Breast epithelium (tissue), 3 donors: ENCODE measurements at regions not wholly inside any gene's neighbourhood (a gene's known extent, or its start where the extent isn't known, plus 50 kb on each side); places are given as distances from the start of the nearest gene placed in this dataset.

ENCODE experiments used
- CTCF ChIP-seq, 3 donors: fragments of 450-650 bp; IDR thresholded peaks; one replicate each; pipeline ENCODE4 v1.5.1; 2016 to 2017; ENCODE audit warnings: antibody characterized with exemption in 3 of 3, mild to moderate bottlenecking in 3 of 3, moderate library complexity in 3 of 3
- POLR2A ChIP-seq: fragments of 450-650 bp; IDR thresholded peaks from one replicate; pipeline ENCODE4 v1.6.1; 2016; ENCODE audit warnings: antibody characterized with exemption, mild to moderate bottlenecking, moderate library complexity
- POLR2AphosphoS5 ChIP-seq, 3 donors: sonication (generic); formaldehyde crosslinking; IDR thresholded peaks; one replicate each; pipeline ENCODE4 v1.6.1; 2017; ENCODE audit warnings: antibody characterized with exemption in 3 of 3

GRCh38 chr2:236852100-236852976, 233.4 kb upstream of the COPS8 start:
- no peak for TF ChIP-seq POLR2AphosphoS5 (IDR thresholded peaks at IDR 0.05)
- no peak for TF ChIP-seq POLR2A
- no peak for TF ChIP-seq CTCF (IDR thresholded peaks at IDR 0.05)
